ENCODE measurements at regions not wholly inside any gene's neighbourhood (a gene's known extent, or its start where the extent isn't known, plus 50 kb on each side); places are given as distances from the start of the nearest gene placed in this dataset.

GRCh38 chr1:198880397-198880796, 241.6 kb downstream of the PTPRC start:
- no peak overlapping the region for H3K4me3 Mint-ChIP-seq (ENCODE audit: unreplicated experiment)
- TF ChIP-seq CTCF (IDR thresholded peaks at IDR 0.05) = no peak
- peak overlapping the region; percentile 84 for H3K27ac Mint-ChIP-seq (ENCODE audit: unreplicated experiment)
- H3K4me1 Mint-ChIP-seq (ENCODE audit: unreplicated experiment) = peaks cover 53% of the 10 kb centered on the region
- H3K36me3 Mint-ChIP-seq (ENCODE audit: unreplicated experiment) = peaks cover 31% of the 10 kb centered on the region
- no peaks in the 10 kb centered on the region for H3K27me3 Mint-ChIP-seq (ENCODE audit: unreplicated experiment)
- DNase-seq (ENCODE audit: extremely low spot score, unreplicated experiment) = no peak
- H3K9me3 Mint-ChIP-seq (ENCODE audit: unreplicated experiment) = no peaks in the 10 kb centered on the region

GRCh38 chr1:198880818-198881597, 242.2 kb downstream of the PTPRC start:
- peak overlapping the region; percentile 84 for H3K27ac Mint-ChIP-seq (ENCODE audit: unreplicated experiment)
- H3K4me3 Mint-ChIP-seq (ENCODE audit: unreplicated experiment) = no peak overlapping the region
- H3K27me3 Mint-ChIP-seq (ENCODE audit: unreplicated experiment) = no peaks in the 10 kb centered on the region
- H3K9me3 Mint-ChIP-seq (ENCODE audit: unreplicated experiment) = no peaks in the 10 kb centered on the region
- peaks cover 31% of the 10 kb centered on the region for H3K36me3 Mint-ChIP-seq (ENCODE audit: unreplicated experiment)
- peaks cover 53% of the 10 kb centered on the region for H3K4me1 Mint-ChIP-seq (ENCODE audit: unreplicated experiment)
- no peak for DNase-seq (ENCODE audit: extremely low spot score, unreplicated experiment)
- TF ChIP-seq CTCF (IDR thresholded peaks at IDR 0.05) = no peak

- peaks cover 68% of the 10 kb centered on the region for H3K4me1 Mint-ChIP-seq (ENCODE audit: unreplicated experiment)
- peaks cover 34% of the 10 kb centered on the region for H3K36me3 Mint-ChIP-seq (ENCODE audit: unreplicated experiment)
- no peak overlapping the region for H3K27ac Mint-ChIP-seq (ENCODE audit: unreplicated experiment)
- H3K4me3 Mint-ChIP-seq (ENCODE audit: unreplicated experiment) = no peak overlapping the region
- no peak for DNase-seq (ENCODE audit: extremely low spot score, unreplicated experiment)
- no peak for TF ChIP-seq CTCF (IDR thresholded peaks at IDR 0.05)
- H3K27me3 Mint-ChIP-seq (ENCODE audit: unreplicated experiment) = no peaks in the 10 kb centered on the region
- H3K9me3 Mint-ChIP-seq (ENCODE audit: unreplicated experiment) = no peaks in the 10 kb centered on the region
These were observed 244.3 kb downstream of the PTPRC start for GRCh38 chr1:198883184-198883583.

- Mint-ChIP-seq H3K27me3 (ENCODE audit: unreplicated experiment) (no peaks in the 10 kb centered on the region), H3K9me3 (ENCODE audit: unreplicated experiment) (no peaks in the 10 kb centered on the region), H3K4me3 (ENCODE audit: unreplicated experiment) (no peak overlapping the region), H3K27ac (ENCODE audit: unreplicated experiment) (peak overlapping the region; percentile 77), H3K36me3 (ENCODE audit: unreplicated experiment) (peaks cover 23% of the 10 kb centered on the region), H3K4me1 (ENCODE audit: unreplicated experiment) (peaks cover 74% of the 10 kb centered on the region)
- no peak for DNase-seq (ENCODE audit: extremely low spot score, unreplicated experiment)
- TF ChIP-seq CTCF (IDR thresholded peaks at IDR 0.05) = no peak
These were observed 249.0 kb downstream of the PTPRC start for GRCh38 chr1:198887866-198888265.

GRCh38 chr1:198888379-198888943, 249.6 kb downstream of the PTPRC start:
- no peak for DNase-seq (ENCODE audit: extremely low spot score, unreplicated experiment)
- no peak for TF ChIP-seq CTCF (IDR thresholded peaks at IDR 0.05)
- no peak overlapping the region for H3K4me3 Mint-ChIP-seq (ENCODE audit: unreplicated experiment)
- H3K27me3 Mint-ChIP-seq (ENCODE audit: unreplicated experiment) = no peaks in the 10 kb centered on the region
- H3K4me1 Mint-ChIP-seq (ENCODE audit: unreplicated experiment) = peaks cover 80% of the 10 kb centered on the region
- peaks cover 23% of the 10 kb centered on the region for H3K36me3 Mint-ChIP-seq (ENCODE audit: unreplicated experiment)
- no peaks in the 10 kb centered on the region for H3K9me3 Mint-ChIP-seq (ENCODE audit: unreplicated experiment)
- H3K27ac Mint-ChIP-seq (ENCODE audit: unreplicated experiment) = peak overlapping the region; percentile 77
